AG04449 (cell line): ENCODE measurements at regions not wholly inside any gene's neighbourhood (a gene's known extent, or its start where the extent isn't known, plus 50 kb on each side); places are given as distances from the start of the nearest gene placed in this dataset.
"Not testable (repeated sequence)": the region's sequence is repeated elsewhere in the genome, so short reads cannot be mapped to it uniquely, and the experiment has no call there.

Experiments used
- CTCF ChIA-PET: fragments of 350-600 bp; formaldehyde crosslinking; extraction: SDS; loops from one replicate; lab custom pipeline; 2021; ENCODE audit warnings: antibody characterized with exemption; lab: Yijun Ruan, JAX
- POLR2A ChIA-PET: fragments of 400-600, 350-600 bp; formaldehyde crosslinking; extraction: SDS; loops from one replicate; lab custom pipeline; 2020; ENCODE audit warnings: antibody characterized with exemption, inconsistent platforms; lab: Yijun Ruan, JAX
- DNase-seq: peaks from one replicate; pipeline ENCODE4 v3.0.0-alpha.2; 2010; ENCODE audit warnings: low read depth, low spot score
- H3K4me3 ChIP-seq: 2 replicates; pipeline ENCODE4 v1.5.1; 2011; ENCODE audit warnings: low read depth, mild to moderate bottlenecking, control low read depth, low read length
- CTCF ChIP-seq: IDR thresholded peaks from one replicate; pipeline ENCODE4 v1.5.1; 2011; ENCODE audit warnings: mild to moderate bottlenecking, moderate library complexity, low read length, control low read depth, inconsistent platforms; ENCODE audit not compliant: insufficient read depth; ENCODE audit errors: missing control alignments

- no peak for TF ChIP-seq CTCF
- ChIA-PET POLR2A (no interaction called here), CTCF (no interaction called here)
- H3K4me3 ChIP-seq, result no peak overlapping the region
- DNase-seq, result no peak
These were observed 139.1 kb upstream of the ZNF366 start for GRCh38 chr5:72646246-72646866.

GRCh38 chr5:72645064-72645846 lies 138.0 kb upstream of the ZNF366 start:
- CTCF ChIA-PET, result no interaction called here
- POLR2A ChIA-PET, result no interaction called here
- no peak for TF ChIP-seq CTCF
- H3K4me3 ChIP-seq, result no peak overlapping the region
- DNase-seq, result no peak

- ChIA-PET POLR2A (no interaction called here), CTCF (interaction anchor here (1.2 kb wide), 1 partner anchor 34 kb away, joined by 3 read pairs; no protein-coding TSS in a partner anchor)
- DNase-seq, result no peak
- no peak overlapping the region for H3K4me3 ChIP-seq
- TF ChIP-seq CTCF, result no peak
These were observed 137.1 kb upstream of the ZNF366 start for GRCh38 chr5:72644296-72644695.

- ChIA-PET POLR2A (no interaction called here), CTCF (interaction anchor here (1.0 kb wide), 1 partner anchor 30 kb away, joined by 3 read pairs; no protein-coding TSS in a partner anchor)
- no peak overlapping the region for H3K4me3 ChIP-seq
- DNase-seq, result no peak
- TF ChIP-seq CTCF, result no peak
These were observed 134.0 kb upstream of the ZNF366 start for GRCh38 chr5:72641164-72641563.

- no peak overlapping the region for H3K4me3 ChIP-seq
- CTCF ChIA-PET, result no interaction called here
- no peak for TF ChIP-seq CTCF
- no peak for DNase-seq
- POLR2A ChIA-PET, result no interaction called here
These were observed 129.8 kb upstream of the ZNF366 start for GRCh38 chr5:72637058-72637457.

GRCh38 chr5:72636565-72636964 lies 129.4 kb upstream of the ZNF366 start:
- CTCF ChIA-PET, H3K4me3 ChIP-seq, POLR2A ChIA-PET: not testable (repeated sequence)

GRCh38 chr5:72634444-72634843 lies 127.2 kb upstream of the ZNF366 start:
- no peak overlapping the region for H3K4me3 ChIP-seq
- no peak for TF ChIP-seq CTCF
- DNase-seq, result no peak
- CTCF ChIA-PET, result interaction anchor here (1.2 to 1.4 kb wide), 2 partner anchors 12 to 23 kb away, joined by 5 to 6 read pairs; no protein-coding TSS in a partner anchor
- POLR2A ChIA-PET, result no interaction called here

More at GRCh38 chr5:72636565-72636964, 129.4 kb upstream of the ZNF366 start:
- DNase-seq, result not testable (repeated sequence)
